Gastrocnemius medialis (tissue), 4 donors: ENCODE measurements at regions not wholly inside any gene's neighbourhood (a gene's known extent, or its start where the extent isn't known, plus 50 kb on each side); places are given as distances from the start of the nearest gene placed in this dataset.

ENCODE experiments used
- ATAC-seq, 2 donors: fragments of 150-250 bp; one replicate each; pipeline ENCODE4 v1.9.1; 2016
- DNase-seq, 2 donors: peaks; one replicate each; pipeline ENCODE4 v3.0.0-alpha.2; 2019
- H3K27ac ChIP-seq, 4 donors: fragments of 200-600 bp; sonication (generic); 1 replicate in 1 of 4; 2 replicates in 3 of 4; pipeline ENCODE4 v1.5.1; 2016 to 2018; ENCODE audit warnings: mild to moderate bottlenecking in 2 of 4, moderate library complexity in 1 of 4
- H3K27me3 ChIP-seq, 3 donors: fragments of 200-600 bp; sonication (generic) in 2 of 3; 1 replicate in 1 of 3; 2 replicates in 2 of 3; pipeline versions ENCODE4 v1.5.1 to v1.6.0; 2016 to 2019; ENCODE audit warnings: mild to moderate bottlenecking in 1 of 3, moderate library complexity in 1 of 3
- H3K36me3 ChIP-seq, 2 donors: fragments of 200-600 bp; sonication (generic) in 1 of 2; one replicate each; pipeline ENCODE4 v1.5.1; 2017 to 2018
- H3K4me1 ChIP-seq, 2 donors: fragments of 200-600 bp; sonication (generic) in 1 of 2; one replicate each; pipeline ENCODE4 v1.5.1; 2016 to 2017; ENCODE audit warnings: mild to moderate bottlenecking in 2 of 2
- H3K4me3 ChIP-seq, 4 donors: fragments of 200-600 bp; sonication (generic) in 3 of 4; 1 replicate in 1 of 4; 2 replicates in 3 of 4; pipeline ENCODE4 v1.5.1; 2016 to 2019; ENCODE audit warnings: mild to moderate bottlenecking in 2 of 4
- H3K9me3 ChIP-seq, 3 donors: fragments of 200-600 bp; sonication (generic) in 2 of 3; 1 replicate in 1 of 3; 2 replicates in 2 of 3; pipeline ENCODE4 v1.5.1; 2016 to 2019
- POLR2A ChIP-seq, 2 donors: fragments of 450-650 bp; IDR thresholded peaks; one replicate each; pipeline ENCODE4 v1.6.1; 2017; ENCODE audit warnings: antibody characterized with exemption in 2 of 2, mild to moderate bottlenecking in 2 of 2, moderate library complexity in 2 of 2
- in situ Hi-C, 4 donors: fragments of 200-750 bp; cut with MboI; loops; one replicate each; pipeline versions ENCODE4 v1.15.0 to v1.8.0; 2017; ENCODE audit warnings: low sequenced_read_pairs in 4 of 4
- intact Hi-C: fragments of 100-400 bp; cut with DNase I; formaldehyde crosslinking; loops from one replicate; pipeline ENCODE4 v1.15.1; 2023; ENCODE audit warnings: low total_unique reads
- TF ChIP-seq, protein P1 (sequence below), 5 experiments: fragments of 450-650 bp in 3 of 5; fragments of 200-600 bp in 2 of 5; sonication (generic) in 2 of 5; IDR thresholded peaks in 4 of 5; conservative IDR thresholded peaks in 1 of 5; 1 replicate in 4 of 5; 2 replicates in 1 of 5; pipeline ENCODE4 v1.5.1; 2016 to 2019; ENCODE audit warnings: antibody characterized with exemption in 5 of 5, mild to moderate bottlenecking in 3 of 5, moderate library complexity in 3 of 5

DNA sequence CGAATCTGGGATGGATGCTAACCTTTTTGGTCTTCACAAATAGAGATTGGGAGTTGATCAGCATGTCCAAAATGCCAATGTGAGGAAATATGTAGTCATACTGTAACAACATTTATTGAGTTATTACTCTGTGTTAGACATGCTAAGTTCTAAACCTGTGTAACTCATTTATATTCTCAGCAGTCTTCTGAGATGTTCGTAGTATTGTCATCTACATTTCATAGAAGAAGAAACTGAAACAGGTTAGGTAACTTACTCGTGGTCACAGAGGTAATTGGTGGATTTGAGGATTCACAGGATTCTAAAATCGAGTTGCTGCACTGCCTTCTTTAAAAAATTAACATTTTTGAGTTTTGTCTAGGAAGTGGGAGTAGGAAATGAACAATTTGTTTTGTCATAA lies 162.1 kb downstream of the UBE2E3 start:
- Histone ChIP-seq H3K9me3 (no peaks in the 10 kb centered on the region), H3K27me3 (no peaks in the 10 kb centered on the region), H3K4me3 (no peak overlapping the region), H3K4me1 (no peaks in the 10 kb centered on the region), H3K27ac (no peak overlapping the region), H3K36me3 (no peaks in the 10 kb centered on the region)
- ATAC-seq (no peak), DNase-seq (no peak)
- in situ Hi-C loops (no loop called here), intact Hi-C loops (no loop called here)
- no peak for TF ChIP-seq POLR2A (IDR thresholded peaks at IDR 0.05)
- TF ChIP-seq, protein P1, sequence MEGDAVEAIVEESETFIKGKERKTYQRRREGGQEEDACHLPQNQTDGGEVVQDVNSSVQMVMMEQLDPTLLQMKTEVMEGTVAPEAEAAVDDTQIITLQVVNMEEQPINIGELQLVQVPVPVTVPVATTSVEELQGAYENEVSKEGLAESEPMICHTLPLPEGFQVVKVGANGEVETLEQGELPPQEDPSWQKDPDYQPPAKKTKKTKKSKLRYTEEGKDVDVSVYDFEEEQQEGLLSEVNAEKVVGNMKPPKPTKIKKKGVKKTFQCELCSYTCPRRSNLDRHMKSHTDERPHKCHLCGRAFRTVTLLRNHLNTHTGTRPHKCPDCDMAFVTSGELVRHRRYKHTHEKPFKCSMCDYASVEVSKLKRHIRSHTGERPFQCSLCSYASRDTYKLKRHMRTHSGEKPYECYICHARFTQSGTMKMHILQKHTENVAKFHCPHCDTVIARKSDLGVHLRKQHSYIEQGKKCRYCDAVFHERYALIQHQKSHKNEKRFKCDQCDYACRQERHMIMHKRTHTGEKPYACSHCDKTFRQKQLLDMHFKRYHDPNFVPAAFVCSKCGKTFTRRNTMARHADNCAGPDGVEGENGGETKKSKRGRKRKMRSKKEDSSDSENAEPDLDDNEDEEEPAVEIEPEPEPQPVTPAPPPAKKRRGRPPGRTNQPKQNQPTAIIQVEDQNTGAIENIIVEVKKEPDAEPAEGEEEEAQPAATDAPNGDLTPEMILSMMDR (IDR thresholded peaks at IDR 0.05 in 4 of 5, conservative IDR thresholded peaks at IDR 0.05 in 1 of 5): no peak

DNA sequence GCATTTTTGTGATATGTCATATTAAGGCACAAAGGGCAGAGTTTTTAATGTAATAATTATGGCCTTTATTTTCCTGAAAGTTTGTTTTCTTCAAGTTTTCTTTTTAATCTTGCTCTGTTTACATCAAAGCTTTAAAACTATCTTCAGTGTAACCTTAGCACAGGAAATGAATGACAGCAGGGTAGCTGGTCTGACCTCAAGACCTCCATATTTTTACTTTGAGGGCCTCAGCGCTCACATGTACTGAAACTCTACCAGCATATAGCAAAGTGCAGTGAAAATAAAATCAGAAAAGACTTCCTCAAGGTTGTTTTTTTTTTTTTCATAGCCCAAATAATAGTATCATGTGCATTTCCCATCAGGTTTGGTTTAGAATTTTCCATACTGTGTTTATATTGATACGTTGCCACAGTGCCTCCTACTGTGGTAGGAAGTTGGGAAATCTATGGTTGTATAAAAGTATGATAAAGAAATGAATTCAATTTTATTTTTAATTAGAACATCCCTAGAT lies 163.4 kb downstream of the UBE2E3 start:
- TF ChIP-seq, protein P1 (IDR thresholded peaks at IDR 0.05 in 4 of 5, conservative IDR thresholded peaks at IDR 0.05 in 1 of 5): no peak
- no peak for TF ChIP-seq POLR2A (IDR thresholded peaks at IDR 0.05)
- DNase-seq (no peak), ATAC-seq (no peak)
- no peaks in the 10 kb centered on the region for H3K4me1 ChIP-seq
- H3K9me3 ChIP-seq: no peaks in the 10 kb centered on the region
- H3K27me3 ChIP-seq: no peaks in the 10 kb centered on the region
- intact Hi-C loops: no loop called here
- H3K36me3 ChIP-seq: no peaks in the 10 kb centered on the region
- H3K27ac ChIP-seq: no peak overlapping the region
- in situ Hi-C loops: no loop called here
- H3K4me3 ChIP-seq: no peak overlapping the region

DNA sequence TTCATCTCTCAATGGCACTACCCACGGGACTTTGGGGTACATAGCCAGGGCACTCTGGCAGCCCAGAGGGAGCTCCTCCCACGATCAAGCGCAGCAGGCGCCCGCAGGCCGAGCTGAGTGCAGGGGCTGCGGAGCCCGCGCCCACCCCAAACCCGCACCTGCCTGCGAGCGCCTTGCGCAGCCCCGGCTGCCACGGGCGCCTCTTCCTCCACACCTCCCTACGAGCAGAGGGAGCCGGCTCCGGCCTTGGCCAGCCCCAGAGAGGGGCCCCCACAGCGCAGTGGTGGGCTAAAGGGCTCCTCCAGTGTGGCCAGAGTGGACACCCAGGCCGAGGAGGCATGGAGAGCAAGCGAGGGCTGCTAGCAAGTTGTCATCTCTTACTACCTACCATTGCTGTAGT lies 165.2 kb downstream of the UBE2E3 start:
- ATAC-seq (no peak), DNase-seq (no peak)
- no peak overlapping the region for H3K27ac ChIP-seq
- in situ Hi-C loops: no loop called here
- no peaks in the 10 kb centered on the region for H3K9me3 ChIP-seq
- no peak overlapping the region for H3K4me3 ChIP-seq
- TF ChIP-seq POLR2A (IDR thresholded peaks at IDR 0.05): no peak
- TF ChIP-seq, protein P1 (IDR thresholded peaks at IDR 0.05 in 4 of 5, conservative IDR thresholded peaks at IDR 0.05 in 1 of 5): no peak
- H3K4me1 ChIP-seq: no peaks in the 10 kb centered on the region
- H3K36me3 ChIP-seq: no peaks in the 10 kb centered on the region
- intact Hi-C loops: no loop called here
- no peaks in the 10 kb centered on the region for H3K27me3 ChIP-seq

DNA sequence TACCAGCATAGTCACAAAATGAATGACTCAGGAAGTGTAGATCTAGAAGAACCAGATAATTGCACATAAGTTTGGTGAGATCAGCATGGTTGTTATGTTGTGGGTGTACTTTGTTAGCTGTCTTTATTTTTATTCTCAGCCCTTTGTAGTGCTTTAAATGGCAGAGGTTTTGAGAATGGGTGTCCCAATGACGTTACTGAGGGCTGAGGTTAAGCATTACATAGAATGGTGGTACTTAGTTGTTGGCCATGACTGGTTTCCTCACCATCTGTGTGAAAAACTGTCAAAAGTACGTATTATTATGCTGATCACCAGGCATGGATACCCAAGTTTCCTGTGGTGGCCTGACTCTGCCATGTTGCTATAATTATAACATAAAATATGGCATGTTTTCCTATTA lies 165.8 kb downstream of the UBE2E3 start:
- intact Hi-C loops (no loop called here), in situ Hi-C loops (no loop called here)
- no peaks in the 10 kb centered on the region for H3K27me3 ChIP-seq
- H3K27ac ChIP-seq: no peak overlapping the region
- DNase-seq (no peak), ATAC-seq (no peak)
- TF ChIP-seq POLR2A (IDR thresholded peaks at IDR 0.05): no peak
- TF ChIP-seq, protein P1 (IDR thresholded peaks at IDR 0.05 in 4 of 5, conservative IDR thresholded peaks at IDR 0.05 in 1 of 5): no peak
- H3K9me3 ChIP-seq: no peaks in the 10 kb centered on the region
- no peaks in the 10 kb centered on the region for H3K36me3 ChIP-seq
- no peaks in the 10 kb centered on the region for H3K4me1 ChIP-seq
- H3K4me3 ChIP-seq: no peak overlapping the region

DNA sequence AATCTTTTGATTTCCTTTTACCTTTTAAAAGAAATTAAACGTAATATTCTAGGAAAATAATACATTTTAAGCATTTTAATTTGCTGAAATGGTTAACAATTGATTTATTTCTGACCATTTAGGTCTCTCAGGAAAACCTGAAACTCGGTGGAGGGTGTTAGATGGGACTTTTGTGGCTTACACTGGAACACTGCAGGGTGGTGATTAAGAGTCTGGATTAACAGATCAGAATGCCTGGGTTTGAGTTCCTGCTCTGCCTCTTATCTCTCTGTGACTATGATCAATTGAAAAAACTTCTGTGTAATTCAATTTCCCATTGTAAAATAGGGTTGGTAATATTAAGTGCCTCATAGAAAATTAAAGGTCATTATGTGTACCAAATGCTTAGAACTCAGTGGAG lies 168.7 kb downstream of the UBE2E3 start:
- H3K27me3 ChIP-seq: no peaks in the 10 kb centered on the region
- intact Hi-C loops: no loop called here
- in situ Hi-C loops: no loop called here
- no peak for DNase-seq
- ATAC-seq: no peak
- no peak for TF ChIP-seq POLR2A (IDR thresholded peaks at IDR 0.05)
- TF ChIP-seq, protein P1 (IDR thresholded peaks at IDR 0.05 in 4 of 5, conservative IDR thresholded peaks at IDR 0.05 in 1 of 5): no peak
- H3K4me1 ChIP-seq: no peaks in the 10 kb centered on the region
- H3K36me3 ChIP-seq: no peaks in the 10 kb centered on the region
- no peak overlapping the region for H3K27ac ChIP-seq
- no peak overlapping the region for H3K4me3 ChIP-seq
- H3K9me3 ChIP-seq: no peaks in the 10 kb centered on the region
